ENCODE measurements at regions not wholly inside any gene's neighbourhood (a gene's known extent, or its start where the extent isn't known, plus 50 kb on each side); places are given as distances from the start of the nearest gene placed in this dataset.
"Not testable (repeated sequence)": the region's sequence is repeated elsewhere in the genome, so short reads cannot be mapped to it uniquely, and the experiment has no call there.

DNA sequence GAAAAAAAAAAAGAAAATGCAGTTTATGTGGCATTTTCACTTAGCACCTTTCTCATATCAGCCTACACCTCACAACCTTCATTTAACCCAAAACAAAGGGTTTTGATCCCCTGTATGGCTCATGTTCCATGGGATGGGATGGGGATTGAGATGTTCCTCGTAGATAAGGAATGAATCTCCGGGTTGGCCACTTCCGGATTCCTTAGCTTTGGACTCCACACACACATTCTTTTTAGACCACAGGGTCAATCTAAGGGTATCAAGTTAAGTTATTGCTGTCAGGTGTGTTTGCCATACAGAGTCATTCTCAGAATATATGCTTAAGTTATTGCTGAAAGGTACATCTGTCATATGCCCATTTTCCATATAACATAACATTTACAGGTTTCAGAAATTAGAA is 301.4 kb upstream of the TGFBR2 start:
- DNase-seq, result no peak

DNA sequence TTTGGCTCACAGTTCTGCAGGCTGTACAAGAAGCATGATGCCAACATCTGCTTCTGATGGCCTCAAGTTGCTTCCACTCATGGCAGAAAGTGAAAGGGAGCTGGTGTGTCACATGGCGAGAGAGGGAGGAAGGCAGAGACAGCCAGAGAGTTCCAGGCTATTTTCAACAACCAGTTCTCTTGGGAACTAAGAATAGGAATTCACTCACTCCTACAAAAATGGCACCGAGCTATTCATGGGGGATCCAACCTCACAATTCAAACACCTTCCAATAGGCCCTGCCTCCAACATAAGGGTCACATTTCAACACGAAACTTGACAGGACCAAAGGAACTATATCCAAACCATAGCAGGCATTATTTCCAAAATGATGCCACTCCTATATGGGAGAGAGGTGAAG is 299.5 kb upstream of the TGFBR2 start:
- DNase-seq, result no peak

DNA sequence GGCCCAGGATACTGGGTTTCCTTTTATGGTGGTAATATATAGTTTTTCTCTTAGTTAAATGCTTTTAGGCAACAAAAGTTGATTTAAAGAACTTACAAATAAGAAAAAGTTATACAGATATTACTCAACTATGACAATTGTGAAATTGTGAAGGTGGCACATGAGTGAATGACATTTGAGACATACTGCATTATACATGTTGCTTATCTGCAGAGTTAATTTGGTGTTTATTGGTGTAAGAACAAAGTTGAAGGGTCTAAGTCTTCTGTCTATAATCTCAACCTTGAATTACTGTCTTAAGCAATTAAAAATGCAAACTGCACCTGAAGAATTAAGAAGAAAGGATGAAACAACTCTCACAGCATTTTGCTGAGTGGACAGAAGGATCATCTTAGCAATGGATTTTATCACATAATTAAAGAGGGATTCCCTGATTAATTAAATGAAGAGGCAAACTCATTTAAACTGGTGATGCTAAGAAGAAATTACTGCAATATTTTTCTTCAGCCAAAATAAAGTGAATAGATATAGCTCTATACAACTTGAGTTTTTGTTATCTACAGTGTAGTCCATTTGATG is 298.9 kb upstream of the TGFBR2 start:
- DNase-seq, result no peak

DNA sequence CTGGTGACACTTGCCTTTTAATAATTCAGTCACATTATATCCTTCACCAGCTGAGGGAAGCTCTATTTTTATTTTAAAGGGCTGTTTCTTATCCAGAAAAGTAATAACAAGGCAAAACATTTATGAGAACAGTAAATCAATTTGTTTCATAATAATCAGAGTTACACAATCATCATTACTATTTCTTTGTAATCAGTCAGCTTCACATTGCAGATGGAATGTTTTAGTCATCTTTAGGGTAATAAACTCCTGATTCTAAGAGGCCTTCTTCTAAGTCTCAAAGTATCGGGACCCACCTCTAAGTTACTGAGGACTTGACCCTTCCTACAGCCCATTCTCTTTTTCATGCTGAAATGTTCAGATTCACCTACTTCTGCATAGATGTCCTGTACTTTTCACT is 298.3 kb upstream of the TGFBR2 start:
- DNase-seq, result no peak

DNA sequence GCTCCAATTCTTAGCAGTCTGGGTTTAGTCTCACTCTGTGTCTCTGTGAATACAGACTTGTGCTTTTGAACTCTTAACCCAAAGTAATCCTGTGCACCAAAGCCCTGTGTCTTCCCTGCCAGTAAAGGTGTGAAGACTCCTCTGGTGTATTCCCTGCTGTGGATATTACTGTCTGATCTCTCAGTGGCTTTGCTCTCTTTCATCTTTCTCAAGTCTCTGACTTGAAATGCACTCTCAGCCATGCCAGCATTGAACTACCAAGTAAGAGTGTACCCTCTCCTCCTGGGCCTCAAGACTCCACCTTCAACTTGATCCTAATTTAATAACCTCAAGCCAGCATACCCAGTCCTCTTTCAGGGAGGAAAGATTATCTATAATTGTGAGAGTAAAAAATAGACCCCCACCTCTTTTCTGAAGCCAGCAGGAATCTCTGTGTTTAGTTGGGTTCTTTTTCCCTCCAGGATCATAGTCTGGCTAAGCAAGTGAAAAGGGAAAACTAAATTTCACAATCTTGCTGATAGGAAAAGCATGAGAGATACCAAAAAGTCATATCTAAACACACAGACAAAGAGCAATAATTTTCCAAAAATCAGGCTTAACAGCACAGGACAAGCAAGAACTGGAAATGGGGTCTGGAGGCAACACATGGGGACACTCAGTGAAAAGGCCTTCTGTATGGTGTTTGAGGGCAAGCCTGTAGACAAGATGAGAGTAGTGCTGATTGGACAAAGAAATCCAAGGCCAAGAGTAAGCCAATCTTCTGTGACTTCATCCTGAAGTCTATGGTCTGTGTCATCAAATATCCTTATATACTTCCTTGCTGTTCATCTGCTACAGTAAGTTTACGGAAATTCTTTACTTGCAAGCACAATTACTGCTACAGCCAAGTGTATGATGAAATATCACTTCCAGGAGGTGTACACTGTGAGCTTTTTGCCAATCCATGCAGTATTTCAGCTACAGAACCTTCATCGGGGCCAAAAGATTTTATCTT is 296.1 kb upstream of the TGFBR2 start:
- no peak for DNase-seq

DNA sequence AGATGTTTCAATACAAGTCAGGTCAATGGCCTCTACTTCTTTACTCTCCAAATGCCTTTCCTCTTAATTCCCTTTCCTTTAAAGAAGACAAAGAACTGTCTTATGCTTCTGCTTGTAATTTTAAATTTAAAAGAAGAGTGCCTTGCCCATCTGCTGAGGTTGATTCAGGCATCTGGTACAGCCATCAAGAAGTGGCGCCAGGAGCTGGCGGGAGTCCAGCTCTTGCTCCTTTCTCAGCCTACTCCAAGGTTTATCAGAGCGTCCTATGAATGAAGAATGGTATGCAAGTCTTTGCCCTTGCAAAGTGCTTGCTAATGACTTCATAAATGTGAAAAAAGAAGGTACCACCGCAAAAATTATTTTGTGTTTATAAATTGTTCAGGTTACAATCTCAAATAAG is 294.6 kb upstream of the TGFBR2 start:
- no peak for DNase-seq

DNA sequence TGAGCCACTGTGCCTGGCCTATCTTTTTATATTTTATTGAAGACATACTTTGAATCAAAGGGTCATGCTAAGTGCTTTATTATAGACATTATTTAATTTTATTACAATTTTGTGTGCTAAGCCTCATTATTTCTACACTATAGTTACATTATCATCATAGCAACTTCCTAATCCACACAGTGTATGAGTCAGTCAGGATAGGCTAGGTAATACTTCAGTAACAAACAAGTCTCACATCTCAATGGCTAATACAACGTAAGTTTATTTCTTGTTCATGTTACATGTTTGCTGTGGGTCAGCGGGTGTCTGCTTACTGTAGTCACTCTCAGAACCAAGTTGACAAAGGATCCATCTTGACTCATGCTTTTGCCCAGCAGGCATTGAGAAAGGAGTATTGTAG is 292.6 kb upstream of the TGFBR2 start:
- no peak for DNase-seq

DNA sequence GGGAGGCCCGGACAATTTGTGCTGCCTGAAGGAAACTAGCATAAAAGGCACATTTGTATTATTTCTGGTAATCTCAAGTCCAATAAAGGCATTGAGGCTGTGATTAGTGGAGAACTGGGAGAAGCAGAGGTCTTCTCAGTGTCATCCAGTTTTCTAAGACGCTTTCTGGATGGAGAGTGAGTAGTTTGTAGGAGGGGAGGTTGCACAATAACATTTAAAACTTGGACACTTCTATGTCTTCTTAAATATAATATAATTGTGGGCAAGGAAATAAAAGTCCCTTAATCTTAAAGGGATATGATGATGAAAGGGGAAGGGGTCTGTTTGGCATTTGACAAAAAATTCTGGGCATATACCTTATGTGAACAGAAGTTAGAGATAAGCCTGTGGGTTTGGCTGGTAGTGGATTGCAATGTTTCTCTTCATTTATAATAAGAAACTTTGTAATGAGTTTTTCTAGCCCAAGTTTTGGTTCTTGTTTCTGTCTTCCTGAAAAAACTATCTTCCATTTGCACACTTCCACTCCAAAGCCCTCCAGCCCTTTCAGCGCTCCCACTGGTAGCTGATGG is 291.6 kb upstream of the TGFBR2 start:
- no peak for DNase-seq

DNA sequence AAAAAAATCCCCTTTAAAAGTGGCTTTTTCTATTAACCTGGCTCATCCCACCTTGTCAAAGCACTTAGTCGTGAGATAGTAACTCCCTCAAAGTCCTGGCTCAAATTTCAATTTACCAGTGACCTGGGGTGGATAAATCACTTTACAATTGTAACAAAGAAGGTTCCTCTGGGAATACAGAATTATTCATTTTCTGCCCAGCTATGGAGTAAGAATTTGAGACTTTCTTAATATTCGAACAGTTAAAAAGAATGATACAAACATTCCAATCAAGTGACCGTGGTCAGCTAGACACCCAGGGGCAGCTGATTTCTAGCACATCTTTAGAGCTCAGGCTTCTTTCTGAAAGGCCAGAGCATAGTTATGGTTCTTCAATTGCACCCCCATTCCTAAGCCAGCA is 291.0 kb upstream of the TGFBR2 start:
- no peak for DNase-seq

DNA sequence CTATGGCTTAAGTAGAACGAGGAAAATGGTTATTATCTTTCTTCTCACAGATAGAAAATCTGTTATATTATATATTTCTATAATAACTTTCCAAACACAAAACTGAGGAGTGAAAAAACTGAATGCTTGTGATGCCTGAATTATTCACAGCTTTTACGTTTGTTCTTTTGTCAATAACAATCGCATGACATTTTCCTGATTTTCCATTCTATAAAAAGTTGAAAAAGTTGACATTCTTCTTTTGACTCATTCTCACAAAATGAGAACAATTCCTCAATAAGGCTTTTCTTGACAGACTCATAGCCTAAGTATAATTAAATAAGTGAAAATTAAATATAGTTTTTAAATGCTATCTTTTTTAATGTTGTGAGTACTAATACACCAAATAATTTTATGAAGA is 288.8 kb upstream of the TGFBR2 start:
- DNase-seq, result no peak

DNA sequence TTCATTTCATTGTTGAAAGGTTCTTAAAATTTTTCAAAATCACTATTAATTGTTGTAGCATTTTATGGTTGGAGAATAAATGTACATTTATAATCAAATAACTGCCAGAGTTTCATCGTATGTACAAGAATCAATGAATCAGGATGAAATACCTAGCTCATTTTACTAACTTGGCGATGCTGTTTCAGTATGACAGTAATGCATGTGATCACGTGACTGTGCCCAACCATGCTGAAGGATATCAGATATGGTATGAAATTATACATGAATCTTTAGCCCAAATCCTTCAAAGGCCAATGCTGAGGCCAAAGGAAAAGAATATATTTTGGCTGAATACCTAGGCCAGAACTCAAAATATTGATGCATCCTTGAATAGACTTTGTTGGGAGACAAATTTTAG is 288.3 kb upstream of the TGFBR2 start:
- no peak for DNase-seq

DNA sequence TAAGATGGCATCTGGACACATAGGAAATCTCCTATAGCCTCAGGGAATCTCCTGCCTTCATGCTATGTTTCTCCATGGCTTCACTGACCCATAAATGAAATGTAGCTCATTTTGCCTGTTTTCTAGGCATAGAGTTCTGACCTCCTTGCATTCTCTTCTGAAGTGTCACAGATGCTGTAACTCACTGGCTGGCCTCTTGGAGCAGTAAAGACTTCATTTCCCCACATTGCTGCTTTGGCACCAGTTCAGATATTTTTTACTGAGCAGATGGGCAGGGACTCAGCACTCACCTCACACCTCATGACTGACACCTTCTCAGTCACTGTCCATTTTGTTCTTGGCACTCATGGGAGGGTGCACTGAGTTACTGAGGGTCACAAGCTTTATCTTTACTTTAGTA is 286.7 kb upstream of the TGFBR2 start:
- no peak for DNase-seq

DNA sequence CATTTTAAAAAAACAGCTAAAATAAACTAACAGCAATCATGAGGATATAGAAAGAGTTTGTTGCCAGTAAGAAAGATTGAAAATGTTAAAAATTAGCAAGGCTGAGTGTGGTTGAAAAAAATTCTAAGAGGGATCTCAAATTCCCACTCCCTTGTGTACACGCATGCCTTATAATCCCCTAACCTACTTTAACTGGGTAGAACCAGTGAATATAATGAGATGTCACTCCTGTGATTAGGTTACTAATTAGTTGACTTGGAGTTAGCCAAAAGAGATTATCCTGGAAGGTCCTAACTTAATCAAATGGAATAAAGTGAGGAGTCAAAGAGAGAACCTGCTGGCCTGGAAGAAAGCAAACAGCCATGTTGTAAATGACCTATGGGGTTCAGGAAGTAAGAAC is 286.0 kb upstream of the TGFBR2 start:
- no peak for DNase-seq

DNA sequence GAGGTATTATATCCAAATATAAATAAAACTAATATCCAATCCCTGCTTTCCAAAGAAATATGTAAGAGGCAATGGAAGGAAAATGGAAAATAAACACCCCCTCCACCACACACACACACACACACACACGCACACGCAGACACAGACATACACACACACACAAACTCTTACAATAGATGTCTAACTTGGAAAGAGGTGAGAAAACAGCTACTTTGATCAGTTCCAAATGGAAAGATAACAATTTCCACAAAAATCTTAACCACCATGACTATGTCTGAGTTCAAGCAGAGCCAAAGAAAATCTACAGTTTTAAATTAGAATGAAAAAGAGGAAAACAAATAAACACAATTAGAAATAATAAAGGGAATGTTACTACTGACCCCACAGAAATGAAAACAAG is 285.3 kb upstream of the TGFBR2 start:
- no peak for DNase-seq

DNA sequence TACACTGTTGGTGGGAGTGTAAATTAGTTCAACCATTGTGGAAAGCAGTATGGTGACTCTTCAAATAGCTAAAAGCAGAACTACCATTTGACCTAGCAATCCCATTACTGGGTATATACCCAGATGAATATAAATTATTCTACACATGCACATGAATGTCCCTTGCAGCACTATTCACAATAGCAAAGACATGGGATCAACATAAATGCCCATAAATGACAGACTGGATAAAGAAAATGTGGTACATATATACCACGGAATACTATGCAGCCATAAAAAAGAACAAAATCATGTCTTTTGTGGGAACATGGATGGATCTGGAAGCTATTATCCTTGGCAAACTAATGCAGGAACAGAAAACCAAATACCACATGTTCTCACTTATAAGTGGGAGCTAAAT is 282.8 kb upstream of the TGFBR2 start:
- DNase-seq, result not testable (repeated sequence)

DNA sequence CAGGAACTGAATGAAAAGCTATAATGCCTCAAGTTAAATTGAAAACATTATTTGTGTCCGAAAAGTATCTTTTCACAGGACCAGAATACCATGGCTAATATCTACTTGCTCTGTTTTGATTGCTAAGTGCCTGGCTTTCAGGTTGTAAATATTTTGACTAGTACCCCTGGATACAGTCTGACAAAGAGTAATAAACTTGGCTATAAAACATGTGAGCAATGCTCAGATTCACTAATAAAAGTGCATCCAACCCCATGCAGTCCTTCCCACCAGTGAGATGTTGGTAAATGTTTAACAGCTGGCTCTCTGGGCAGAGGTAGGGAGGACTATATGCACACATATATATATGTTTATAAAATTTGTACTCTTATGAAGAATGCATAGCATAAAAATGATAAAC is 281.8 kb upstream of the TGFBR2 start:
- DNase-seq, result no peak

DNA sequence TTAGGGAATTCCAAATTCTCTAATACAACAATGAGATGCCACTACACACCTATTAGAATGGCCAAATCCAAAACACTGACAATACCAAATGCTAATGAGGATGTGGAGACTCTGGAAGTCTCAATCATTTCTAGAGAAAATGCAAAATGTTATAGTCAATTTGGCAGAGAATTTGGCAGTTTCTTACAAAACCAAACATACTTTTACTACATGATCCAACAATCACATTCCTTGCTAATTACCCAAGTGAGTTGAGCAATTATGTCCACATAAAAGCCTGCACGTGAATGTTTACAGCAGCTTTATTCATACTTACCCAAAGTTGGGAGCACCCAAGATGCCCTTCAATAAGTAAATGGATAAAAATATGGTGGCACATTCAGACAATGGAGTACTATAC is 278.4 kb upstream of the TGFBR2 start:
- not testable (repeated sequence) for DNase-seq

DNA sequence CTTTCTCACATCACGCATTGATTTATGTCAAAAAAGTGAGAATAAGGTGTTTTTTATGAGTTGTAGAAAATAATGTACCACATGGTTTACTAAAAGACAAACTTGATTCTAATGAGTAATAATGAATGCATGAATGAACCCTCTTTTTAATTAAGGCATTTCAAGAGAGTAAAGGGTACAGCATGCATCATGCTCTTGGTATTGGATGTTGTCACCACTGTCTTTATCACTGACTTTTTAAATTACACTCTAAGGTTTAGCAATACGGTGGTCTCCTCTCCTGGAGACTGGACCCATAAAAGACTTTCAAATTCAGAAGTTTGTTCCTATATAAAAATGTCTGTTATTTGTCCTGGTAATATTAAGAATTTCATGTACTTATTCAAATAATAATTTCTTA is 277.5 kb upstream of the TGFBR2 start:
- DNase-seq, result not testable (repeated sequence)

DNA sequence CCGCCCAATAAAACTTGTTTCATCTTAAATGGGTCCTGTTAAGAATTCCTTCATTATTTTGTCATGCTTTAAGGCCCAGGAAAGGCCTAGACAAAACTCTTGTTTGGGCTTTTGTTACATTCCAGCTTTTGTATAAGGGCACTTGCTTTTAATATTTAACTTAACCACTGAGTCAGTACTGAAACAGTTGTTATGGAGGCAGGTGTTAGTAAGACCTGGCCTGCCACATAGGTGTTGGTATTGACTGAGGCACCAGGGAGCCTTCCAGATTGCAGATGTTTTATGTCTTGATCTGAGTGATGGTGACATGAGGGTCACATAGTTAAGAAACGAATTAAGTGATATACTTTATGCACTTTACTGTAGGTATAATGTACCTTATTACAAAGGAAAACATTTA is 274.9 kb upstream of the TGFBR2 start:
- DNase-seq, result no peak

DNA sequence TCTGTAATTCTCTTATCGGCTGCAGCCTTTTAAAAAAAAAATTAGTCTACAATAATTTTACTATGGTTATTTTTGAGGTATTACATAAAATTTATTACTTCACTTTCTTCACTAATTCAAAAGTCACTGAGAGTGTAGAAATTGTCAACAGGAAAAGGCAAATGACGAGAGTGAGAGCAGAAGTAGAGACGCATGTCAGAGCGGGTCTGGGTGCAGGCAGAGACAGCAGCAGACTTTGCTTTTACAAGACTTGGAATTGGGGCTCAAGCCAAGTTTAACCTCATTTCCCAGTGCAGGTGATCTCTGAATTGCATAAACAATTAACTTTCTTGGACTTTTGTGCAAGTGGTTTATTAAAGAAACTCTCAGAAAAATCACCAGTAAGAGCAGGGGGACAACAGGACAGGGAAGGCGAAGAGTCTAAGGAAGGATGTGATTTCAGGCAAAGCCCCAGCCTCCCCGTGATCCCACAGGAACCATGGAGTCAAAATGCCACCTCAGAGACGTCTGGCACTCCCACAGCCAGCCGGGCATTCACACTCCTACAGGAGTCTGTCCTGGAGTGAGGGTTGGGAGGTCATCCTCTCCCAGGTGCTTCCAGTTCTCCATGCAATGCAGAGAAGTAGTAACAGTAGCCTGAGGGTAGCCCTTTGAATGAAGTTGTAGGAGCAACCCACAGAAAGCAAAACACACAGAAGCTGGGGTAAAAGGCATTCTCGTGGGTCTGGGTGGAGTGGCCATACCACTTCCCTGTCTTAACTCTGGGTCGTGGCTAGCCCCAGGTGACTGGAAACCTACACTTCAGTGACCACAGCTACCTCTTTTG is 274.0 kb upstream of the TGFBR2 start:
- no peak for DNase-seq

DNA sequence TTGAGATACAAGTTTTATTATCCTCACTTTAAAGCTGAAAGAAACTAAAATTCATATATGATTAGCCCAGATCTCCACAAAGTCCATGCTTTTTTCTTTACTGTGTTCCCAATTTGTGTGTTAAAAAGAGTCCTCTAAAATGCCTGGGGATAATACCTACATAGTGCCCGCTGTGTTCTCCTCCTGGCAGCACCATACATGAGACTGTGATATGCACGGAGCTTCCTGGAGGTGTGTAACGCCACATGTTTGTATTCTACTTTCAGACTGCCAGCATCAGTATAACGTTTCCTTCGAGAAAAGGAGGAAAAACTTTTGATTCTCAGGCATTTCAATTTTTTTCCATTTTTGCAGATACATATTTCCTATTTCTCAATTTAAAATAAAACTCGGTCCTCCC is 273.3 kb upstream of the TGFBR2 start:
- no peak for DNase-seq

DNA sequence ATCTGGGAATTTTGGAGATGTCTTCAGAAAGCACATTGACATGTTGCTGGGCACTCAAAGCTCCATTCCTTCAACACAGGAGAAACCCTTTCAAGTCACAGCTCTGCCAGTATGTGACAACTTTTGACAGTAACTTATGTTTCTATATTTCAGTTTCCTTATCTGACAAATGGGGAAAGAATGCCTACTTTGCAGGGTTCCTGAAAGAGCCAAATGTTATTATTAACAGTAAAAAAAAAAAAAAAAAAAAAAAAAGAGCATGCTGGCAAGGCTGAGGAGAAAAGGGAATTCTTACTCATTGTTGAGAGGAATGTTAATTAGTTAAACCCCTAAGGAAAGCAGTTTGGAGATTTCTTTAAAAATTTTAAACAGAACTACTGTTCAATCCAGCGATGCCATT is 272.5 kb upstream of the TGFBR2 start:
- DNase-seq, result no peak

DNA sequence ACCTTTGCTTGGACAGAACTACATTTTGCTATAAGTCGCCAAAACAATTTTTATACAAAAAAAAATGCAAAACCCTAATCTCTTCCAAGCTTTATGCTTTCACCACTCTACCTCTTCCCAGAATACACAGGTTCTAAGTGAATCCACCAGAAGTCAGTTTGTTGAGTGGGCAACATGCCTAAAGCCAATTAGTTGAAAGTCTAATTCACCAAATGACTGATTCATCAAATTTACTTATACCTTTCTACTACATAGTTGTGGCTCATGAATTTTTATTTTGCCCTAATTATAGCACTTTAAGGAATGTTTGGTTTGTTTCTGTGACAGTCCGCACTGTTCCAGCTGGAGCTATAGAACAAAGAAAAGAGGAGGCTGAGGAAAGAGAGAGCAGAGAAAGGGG is 265.9 kb upstream of the TGFBR2 start:
- DNase-seq, result no peak
